ENCODE measurements at regions not wholly inside any gene's neighbourhood (a gene's known extent, or its start where the extent isn't known, plus 50 kb on each side); places are given as distances from the start of the nearest gene placed in this dataset.

- ATAC-seq (ENCODE audit: low read depth) (no peak), DNase-seq (no peak)
- H2AK9ac ChIP-seq (replicated peaks; ENCODE audit: low read depth, low read length, poor library complexity), result no peak overlapping the region
- ChIA-PET CTCF (interaction anchor here (0.6 kb wide), 1 partner anchor 490 kb away, joined by 3 read pairs; no protein-coding TSS in a partner anchor), POLR2A (ENCODE audit: unreplicated experiment) (no interaction called here)
- H2BK5ac ChIP-seq (ENCODE audit: low read depth, low read length, poor library complexity, severe bottlenecking), result no peak overlapping the region
- no peaks in the 10 kb centered on the region for H3K9me3 ChIP-seq (ENCODE audit: control insufficient read depth, insufficient read depth, low read length)
- no peak overlapping the region for H4K5ac ChIP-seq (ENCODE audit: low read depth, low read length)
- H3K9ac ChIP-seq (ENCODE audit: low read depth, low read length), result no peak overlapping the region
- H3K4me2 ChIP-seq (ENCODE audit: low read depth, low read length), result no peak overlapping the region
- no peaks in the 10 kb centered on the region for H3K4me1 ChIP-seq (ENCODE audit: control insufficient read depth, insufficient read depth, low read length)
- H2AFZ ChIP-seq (replicated peaks; ENCODE audit: low read length, poor library complexity), result no peak overlapping the region
- no peaks in the 10 kb centered on the region for H3K9me1 ChIP-seq (ENCODE audit: insufficient read depth, low read length)
- H4K20me1 ChIP-seq (ENCODE audit: insufficient read depth, low read length), result no peaks in the 10 kb centered on the region
- H2BK15ac ChIP-seq (ENCODE audit: low read depth, low read length), result no peak overlapping the region
- no peak overlapping the region for H3K27ac ChIP-seq (ENCODE audit: insufficient read depth, low read length)
- no peak overlapping the region for H2AK5ac ChIP-seq (ENCODE audit: low read depth, low read length)
- no peak overlapping the region for H3K18ac ChIP-seq (ENCODE audit: low read depth, low read length)
- TF ChIP-seq USF2 (IDR thresholded peaks at IDR 0.05; ENCODE audit: low read depth, low read length) (no peak), BHLHE40 (IDR thresholded peaks at IDR 0.05; ENCODE audit: low read depth, low read length) (no peak), POLR2A (IDR thresholded peaks at IDR 0.05; ENCODE audit: low read depth, low read length) (no peak), CHD1 (IDR thresholded peaks at IDR 0.05; ENCODE audit: low read depth, low read length) (no peak), RAD21 (IDR thresholded peaks at IDR 0.05; ENCODE audit: low read length) (no peak), SMC3 (IDR thresholded peaks at IDR 0.05; ENCODE audit: low read depth, low read length) (no peak), MXI1 (IDR thresholded peaks at IDR 0.05; ENCODE audit: borderline replicate concordance, low read depth, low read length) (no peak), RFX5 (IDR thresholded peaks at IDR 0.05; ENCODE audit: low read depth, low read length) (no peak), CTCF (conservative IDR thresholded peaks at IDR 0.05; ENCODE audit: low read depth, low read length) (no peak), ELK1 (IDR thresholded peaks at IDR 0.05; ENCODE audit: borderline replicate concordance, low read depth, low read length) (no peak), CEBPB (IDR thresholded peaks at IDR 0.05; ENCODE audit: low read depth, low read length) (no peak)
- no TSS peak for BruUV-seq (replicated peaks)
- no peak overlapping the region for H3K4ac ChIP-seq (ENCODE audit: low read depth, low read length)
- no peak overlapping the region for H4K91ac ChIP-seq (ENCODE audit: insufficient read depth, low read depth, low read length)
- intact Hi-C loops (cut with micrococcal nuclease), result loop anchor here (2.0 to 5.0 kb wide), 3 partner anchors 519 to 911 kb away; partner anchors contain the start of gene TLE3
- no peak overlapping the region for H2BK120ac ChIP-seq (ENCODE audit: low read depth, low read length)
- no peak overlapping the region for H3K56ac ChIP-seq (ENCODE audit: extremely low read depth, insufficient read depth, low read length)
- peaks cover 66% of the 10 kb centered on the region for H3K27me3 ChIP-seq (ENCODE audit: control insufficient read depth, insufficient read depth, low read length)
- dilution Hi-C loops (cut with HindIII; ENCODE audit: low sequenced_read_pairs, unreplicated experiment), result no loop called here
- no peak overlapping the region for H4K8ac ChIP-seq (ENCODE audit: low read depth in 2 of 2, low read length in 2 of 2)
- H3K4me3 ChIP-seq (ENCODE audit: insufficient read depth, low read depth, low read length), result no peak overlapping the region
- H3K23ac ChIP-seq (ENCODE audit: low read depth, low read length), result no peak overlapping the region
- no peaks in the 10 kb centered on the region for H3K36me3 ChIP-seq (ENCODE audit: control insufficient read depth, insufficient read depth, low read length)
- H3K14ac ChIP-seq (replicated peaks; ENCODE audit: low read depth, low read length), result no peak overlapping the region
- no peak overlapping the region for H2BK20ac ChIP-seq (ENCODE audit: low read depth, low read length)
- no peaks in the 10 kb centered on the region for H3K79me1 ChIP-seq (ENCODE audit: low read depth in 1 of 2, low read length in 2 of 2)
- WGBS, 2 experiments (ENCODE audit: extremely low coverage in 2 of 2, insufficient read length in 1 of 2), result no CpG with 5 or more reads among the region's 7 CpGs
- in situ Hi-C loops (cut with MboI; ENCODE audit: low sequenced_read_pairs), result loop anchor here (10.0 kb wide), 1 partner anchor 907 kb away; no protein-coding TSS in a partner anchor
These were observed 124.8 kb downstream of the RPLP1 start for GRCh38 chr15:69577397-69577796.
